Adrenal gland (tissue), 5 donors: ENCODE measurements at regions not wholly inside any gene's neighbourhood (a gene's known extent, or its start where the extent isn't known, plus 50 kb on each side); places are given as distances from the start of the nearest gene placed in this dataset.

Experiments used
- POLR2A ChIP-seq, 2 donors: fragments of 450-650 bp; IDR thresholded peaks; one replicate each; pipeline ENCODE4 v1.6.1; 2017; ENCODE audit warnings: antibody characterized with exemption in 2 of 2, mild to moderate bottlenecking in 2 of 2, moderate library complexity in 1 of 2
- TF ChIP-seq, protein P1 (sequence below), 6 experiments: fragments of 450-650 bp in 4 of 6; fragments of 200-600 bp in 2 of 6; sonication (generic) in 1 of 6; IDR thresholded peaks; 1 replicate in 5 of 6; 2 replicates in 1 of 6; pipeline versions ENCODE4 v1.5.1 to v1.8.0; 2016 to 2021; ENCODE audit warnings: antibody characterized with exemption in 6 of 6, mild to moderate bottlenecking in 2 of 6, moderate library complexity in 1 of 6
- donor health status: DM: no; HTN: no; CAD: no.

DNA sequence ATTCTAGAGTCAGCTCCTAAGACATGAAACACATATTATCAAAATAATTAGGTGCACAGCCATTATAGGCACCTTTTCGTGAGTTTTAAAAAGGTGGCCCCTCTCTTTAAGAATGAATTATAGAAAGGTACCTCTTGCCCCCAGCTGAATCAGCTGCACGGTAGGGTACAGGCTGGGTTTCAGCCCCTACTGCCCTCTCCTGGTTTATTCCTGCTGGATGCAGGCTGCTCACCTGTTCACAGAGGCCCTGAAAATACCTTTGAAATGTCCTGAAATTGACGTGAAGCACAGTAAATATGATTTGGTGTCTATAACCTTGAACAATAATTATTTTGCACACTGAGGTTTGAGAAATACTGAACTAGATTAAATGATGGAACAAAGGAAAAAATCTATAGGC, 504.8 kb upstream of the SGCD start:
- TF ChIP-seq, protein P1, sequence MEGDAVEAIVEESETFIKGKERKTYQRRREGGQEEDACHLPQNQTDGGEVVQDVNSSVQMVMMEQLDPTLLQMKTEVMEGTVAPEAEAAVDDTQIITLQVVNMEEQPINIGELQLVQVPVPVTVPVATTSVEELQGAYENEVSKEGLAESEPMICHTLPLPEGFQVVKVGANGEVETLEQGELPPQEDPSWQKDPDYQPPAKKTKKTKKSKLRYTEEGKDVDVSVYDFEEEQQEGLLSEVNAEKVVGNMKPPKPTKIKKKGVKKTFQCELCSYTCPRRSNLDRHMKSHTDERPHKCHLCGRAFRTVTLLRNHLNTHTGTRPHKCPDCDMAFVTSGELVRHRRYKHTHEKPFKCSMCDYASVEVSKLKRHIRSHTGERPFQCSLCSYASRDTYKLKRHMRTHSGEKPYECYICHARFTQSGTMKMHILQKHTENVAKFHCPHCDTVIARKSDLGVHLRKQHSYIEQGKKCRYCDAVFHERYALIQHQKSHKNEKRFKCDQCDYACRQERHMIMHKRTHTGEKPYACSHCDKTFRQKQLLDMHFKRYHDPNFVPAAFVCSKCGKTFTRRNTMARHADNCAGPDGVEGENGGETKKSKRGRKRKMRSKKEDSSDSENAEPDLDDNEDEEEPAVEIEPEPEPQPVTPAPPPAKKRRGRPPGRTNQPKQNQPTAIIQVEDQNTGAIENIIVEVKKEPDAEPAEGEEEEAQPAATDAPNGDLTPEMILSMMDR (IDR thresholded peaks at IDR 0.05), result no peak
- no peak for TF ChIP-seq POLR2A (IDR thresholded peaks at IDR 0.05)
